GM19238 (cell line): ENCODE measurements at regions not wholly inside any gene's neighbourhood (a gene's known extent, or its start where the extent isn't known, plus 50 kb on each side); places are given as distances from the start of the nearest gene placed in this dataset.

ENCODE experiments used
- DNase-seq: peaks from one replicate; pipeline ENCODE4 v3.0.0; 2011; ENCODE audit warnings: low spot score; ENCODE audit not compliant: insufficient read length

- DNase-seq, result no peak
Measured at GRCh38 chr6:134508862-134509498, 191.1 kb upstream of the SGK1 start.

- no peak for DNase-seq
Measured at GRCh38 chr6:134506162-134506561, 188.2 kb upstream of the SGK1 start.

GRCh38 chr6:134503585-134504281, 185.8 kb upstream of the SGK1 start:
- DNase-seq, result no peak

- no peak for DNase-seq
Measured at GRCh38 chr6:134502614-134503549, 185.0 kb upstream of the SGK1 start.

GRCh38 chr6:134495890-134496248, 178.0 kb upstream of the SGK1 start:
- no peak for DNase-seq

- no peak for DNase-seq
Measured at GRCh38 chr6:134495203-134495889, 177.4 kb upstream of the SGK1 start.

- DNase-seq, result no peak
Measured at GRCh38 chr6:134493789-134494188, 175.9 kb upstream of the SGK1 start.

GRCh38 chr6:134491477-134491876, 173.6 kb upstream of the SGK1 start:
- no peak for DNase-seq

- DNase-seq, result no peak
Measured at GRCh38 chr6:134482593-134483270, 164.8 kb upstream of the SGK1 start.

GRCh38 chr6:134481966-134482365, 164.1 kb upstream of the SGK1 start:
- no peak for DNase-seq

- no peak for DNase-seq
Measured at GRCh38 chr6:134480593-134480992, 162.7 kb upstream of the SGK1 start.

- no peak for DNase-seq
Measured at GRCh38 chr6:134478764-134479399, 161.0 kb upstream of the SGK1 start.

- no peak for DNase-seq
Measured at GRCh38 chr6:134477991-134478635, 160.2 kb upstream of the SGK1 start.

- no peak for DNase-seq
Measured at GRCh38 chr6:134474955-134475354, 157.0 kb upstream of the SGK1 start.

- no peak for DNase-seq
Measured at GRCh38 chr6:134472661-134473060, 154.7 kb upstream of the SGK1 start.

- DNase-seq, result no peak
Measured at GRCh38 chr6:134472046-134472445, 154.1 kb upstream of the SGK1 start.

GRCh38 chr6:134470457-134470975, 152.6 kb upstream of the SGK1 start:
- DNase-seq, result no peak

- DNase-seq, result no peak
Measured at GRCh38 chr6:134469702-134470456, 152.0 kb upstream of the SGK1 start.

- no peak for DNase-seq
Measured at GRCh38 chr6:134468633-134469032, 150.7 kb upstream of the SGK1 start.
